HCT116 (cell line): ENCODE measurements at regions not wholly inside any gene's neighbourhood (a gene's known extent, or its start where the extent isn't known, plus 50 kb on each side); places are given as distances from the start of the nearest gene placed in this dataset.
"Not testable (repeated sequence)": the region's sequence is repeated elsewhere in the genome, so short reads cannot be mapped to it uniquely, and the experiment has no call there.

ENCODE experiments used
- ATAC-seq: fragments of 200-7000 bp; cut with Tn5 transposase; 2 replicates; pipeline ENCODE4 v1.9.1; 2020; ENCODE audit warnings: mild to moderate bottlenecking, moderate library complexity
- BruUV-seq: library from RNA; stranded (reverse); fragments of 400-500 nt; replicated peaks from 2 replicates; lab custom pipeline; 2021; lab: Mats Ljungman, UMichigan
- CTCF ChIA-PET: fragments of 300-600 bp; sonication (Branson Sonifier 250); formaldehyde crosslinking; loops from one replicate; lab custom pipeline; 2021; ENCODE audit warnings: antibody characterized with exemption; lab: Charles Lee
- POLR2A ChIA-PET: fragments of 300-600, 350-600 bp; sonication (Branson Sonifier 250); formaldehyde crosslinking; loops from one replicate; lab custom pipeline; 2021; ENCODE audit warnings: antibody characterized with exemption; lab: Charles Lee
- RAD21 ChIA-PET, 2 experiments: fragments of 300-600 bp; sonication (Branson Sonifier 250); formaldehyde crosslinking; loops; one replicate each; lab custom pipeline; 2023; ENCODE audit warnings: low total read pairs in 2 of 2; ENCODE audit not compliant: uncharacterized antibody in 2 of 2, unreplicated experiment in 2 of 2, low non-redundant PET in 1 of 2; lab: Charles Lee
- DNase-seq: peaks from one replicate; pipeline ENCODE4 v3.0.0-alpha.2; 2010; ENCODE audit warnings: low read depth, low spot score
- H2AFZ ChIP-seq: fragments of 200-600 bp; shearing (Covaris generic), sonication (generic); 2 replicates; pipeline ENCODE4 v1.6.1; 2017; ENCODE audit warnings: low read depth, mixed run types, mixed read lengths, antibody characterized with exemption, low read length; ENCODE audit not compliant: poor library complexity, severe bottlenecking
- H3K27ac ChIP-seq: 2 replicates; pipeline ENCODE4 v1.5.1; 2012; ENCODE audit warnings: low read depth, low read length
- H3K27me3 ChIP-seq: fragments of 200-600 bp; sonication (generic); 2 replicates; pipeline ENCODE4 v1.6.1; 2016; ENCODE audit warnings: mixed run types, low read length, mixed read lengths; ENCODE audit not compliant: insufficient read depth
- H3K36me3 ChIP-seq, 2 experiments: fragments of 200-500 bp in 1 of 2; fragments of 200-600 bp in 1 of 2; sonication (Bioruptor generic) in 1 of 2; sonication (generic) in 1 of 2; 2 replicates each; pipeline versions ENCODE4 v1.5.1 to v1.6.1; 2014 to 2016; ENCODE audit warnings: low read length in 2 of 2, inconsistent platforms in 1 of 2, mixed read lengths in 1 of 2, mixed run types in 1 of 2; ENCODE audit not compliant: insufficient read depth in 2 of 2, control insufficient read depth in 1 of 2
- H3K4me1 ChIP-seq, 2 experiments: fragments of 200-600 bp in 1 of 2; sonication (generic) in 1 of 2; 2 replicates each; pipeline versions ENCODE4 v1.5.1 to v1.6.1; 2012 to 2017; ENCODE audit warnings: low read length in 2 of 2, inconsistent platforms in 1 of 2, mild to moderate bottlenecking in 1 of 2, mixed read lengths in 1 of 2, mixed run types in 1 of 2, moderate library complexity in 1 of 2; ENCODE audit not compliant: insufficient read depth in 2 of 2, control insufficient read depth in 1 of 2
- H3K4me2 ChIP-seq: fragments of 200-600 bp; sonication (generic); 2 replicates; pipeline ENCODE4 v1.6.1; 2017; ENCODE audit warnings: mixed run types, low read length, mixed read lengths
- H3K4me3 ChIP-seq, 2 experiments: fragments of 200-600 bp in 1 of 2; sonication (generic) in 1 of 2; replicated peaks in 1 of 2; 2 replicates each; pipeline ENCODE4 v1.5.1; 2011 to 2016; ENCODE audit warnings: low read length in 2 of 2, control low read depth in 1 of 2, low read depth in 1 of 2, mild to moderate bottlenecking in 1 of 2, mixed read lengths in 1 of 2, mixed run types in 1 of 2
- H3K79me2 ChIP-seq: fragments of 200-600 bp; sonication (generic); 2 replicates; pipeline ENCODE4 v1.6.1; 2017; ENCODE audit warnings: mild to moderate bottlenecking, mixed run types, low read length, moderate library complexity, mixed read lengths; ENCODE audit not compliant: insufficient read depth
- H3K9ac ChIP-seq: fragments of 200-600 bp; sonication (generic); 2 replicates; pipeline ENCODE4 v1.6.1; 2016; ENCODE audit warnings: low read length, mixed read lengths
- H3K9me2 ChIP-seq: fragments of 200-600 bp; sonication (generic), shearing (Covaris generic); 2 replicates; pipeline ENCODE4 v1.6.1; 2017; ENCODE audit warnings: mixed run types, mild to moderate bottlenecking, moderate library complexity; ENCODE audit not compliant: insufficient read depth
- H3K9me3 ChIP-seq, 2 experiments: fragments of 200-500 bp in 1 of 2; fragments of 200-600 bp in 1 of 2; sonication (Bioruptor generic) in 1 of 2; sonication (generic) in 1 of 2; 2 replicates each; pipeline ENCODE4 v1.6.1; 2014 to 2017; ENCODE audit warnings: low read length in 2 of 2, mixed read lengths in 2 of 2, inconsistent platforms in 1 of 2, low read depth in 1 of 2, mild to moderate bottlenecking in 1 of 2, mixed run types in 1 of 2, moderate library complexity in 1 of 2; ENCODE audit not compliant: control insufficient read depth in 1 of 2, insufficient read depth in 1 of 2
- H4K20me1 ChIP-seq: fragments of 200-600 bp; sonication (generic), shearing (Covaris generic); 2 replicates; pipeline ENCODE4 v1.6.1; 2017; ENCODE audit warnings: mixed run types, mild to moderate bottlenecking, moderate library complexity; ENCODE audit not compliant: insufficient read depth
- CBX3 ChIP-seq: IDR thresholded peaks from 2 replicates; pipeline ENCODE4 v1.6.1; 2012; ENCODE audit warnings: low read depth
- EGR1 ChIP-seq: IDR thresholded peaks from 2 replicates; pipeline ENCODE4 v1.6.1; 2012; ENCODE audit warnings: low read depth
- EZH2 ChIP-seq: fragments of 200-600 bp; sonication (generic); IDR thresholded peaks from 2 replicates; pipeline ENCODE4 v1.6.1; 2017; ENCODE audit warnings: antibody characterized with exemption, mixed run types
- EZH2phosphoT487 ChIP-seq: fragments of 200-600 bp; IDR thresholded peaks from 2 replicates; pipeline ENCODE4 v1.6.1; 2018; ENCODE audit warnings: antibody characterized with exemption, borderline replicate concordance
- FOSL1 ChIP-seq: IDR thresholded peaks from 2 replicates; pipeline ENCODE4 v1.6.1; 2012; ENCODE audit warnings: low read depth
- JUND ChIP-seq: IDR thresholded peaks from 2 replicates; pipeline ENCODE4 v1.6.1; 2012
- SRF ChIP-seq: IDR thresholded peaks from 2 replicates; pipeline ENCODE4 v1.6.1; 2012; ENCODE audit warnings: low read depth
- ZFX ChIP-seq: fragments of 450-650 bp; IDR thresholded peaks from 2 replicates; pipeline ENCODE4 v1.6.1; 2017
- intact Hi-C: fragments of 100-400 bp; cut with micrococcal nuclease; formaldehyde crosslinking; loops from 2 replicates; pipeline ENCODE4 v1.10.0; 2022
- TF ChIP-seq, protein P1 (sequence below): IDR thresholded peaks from 2 replicates; pipeline ENCODE4 v1.6.1; 2012; ENCODE audit warnings: low read depth
- TF ChIP-seq, protein P2 (sequence below), 3 experiments: fragments of 200-600 bp in 1 of 3; sonication (generic) in 1 of 3; IDR thresholded peaks in 2 of 3; conservative IDR thresholded peaks in 1 of 3; 2 replicates each; pipeline ENCODE4 v1.5.1; 2012 to 2017; ENCODE audit warnings: low read depth in 2 of 3, low read length in 2 of 3, antibody characterized with exemption in 1 of 3, borderline replicate concordance in 1 of 3, control low read depth in 1 of 3, mild to moderate bottlenecking in 1 of 3, mixed read lengths in 1 of 3, mixed run types in 1 of 3, moderate library complexity in 1 of 3; ENCODE audit not compliant: insufficient read depth in 1 of 3

- CTCF ChIA-PET: no interaction called here
- H3K9ac ChIP-seq: no peak overlapping the region
- no peaks in the 10 kb centered on the region for H3K9me2 ChIP-seq
- H2AFZ ChIP-seq: no peak overlapping the region
- no peaks in the 10 kb centered on the region for H4K20me1 ChIP-seq
- no peaks in the 10 kb centered on the region for H3K27me3 ChIP-seq
- no peak overlapping the region for H3K27ac ChIP-seq
- no TSS peak for BruUV-seq
- intact Hi-C loops: no loop called here
- H3K4me1 ChIP-seq: no peaks in the 10 kb centered on the region
- POLR2A ChIA-PET: no interaction called here
- no peak for TF ChIP-seq CBX3
- TF ChIP-seq, all 23 proteins: peak for 0
- no peak overlapping the region for H3K4me3 ChIP-seq
- ATAC-seq (no peak), DNase-seq (no peak)
- H3K79me2 ChIP-seq: no peaks in the 10 kb centered on the region
- no peak overlapping the region for H3K4me2 ChIP-seq
- H3K9me3 ChIP-seq: no peaks in the 10 kb centered on the region
- RAD21 ChIA-PET: no interaction called here
- no peaks in the 10 kb centered on the region for H3K36me3 ChIP-seq
Observed at GRCh38 chr1:203559523-203559922, 65.6 kb downstream of the OPTC start.

- BruUV-seq, intact Hi-C loops: not testable (repeated sequence)
Observed at GRCh38 chr1:203561761-203562160, 64.9 kb upstream of the ATP2B4 start.

DNA sequence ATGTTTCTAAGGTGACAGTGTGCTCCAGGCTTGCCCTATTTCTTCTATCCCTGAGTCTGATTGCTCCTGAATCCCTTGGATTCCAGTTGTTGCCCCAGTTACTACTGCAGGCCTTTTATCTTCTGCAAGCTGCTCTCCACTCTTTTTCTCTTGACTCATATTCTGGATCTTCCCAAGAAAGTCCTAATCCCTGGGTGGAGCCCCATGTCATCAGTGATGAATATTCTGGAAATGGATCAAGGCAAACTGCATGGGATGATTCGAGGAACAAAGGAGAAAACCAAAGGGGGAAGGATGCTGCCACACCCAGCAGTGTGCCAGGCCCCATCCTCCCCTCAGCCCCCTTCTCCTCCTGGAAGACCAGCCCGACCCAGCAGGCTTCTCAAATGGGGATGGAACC is 63.3 kb upstream of the ATP2B4 start:
- no peak for DNase-seq
- no peaks in the 10 kb centered on the region for H3K36me3 ChIP-seq
- ChIA-PET POLR2A (interaction anchor here (0.7 kb wide), 1 partner anchor 1106 kb away, joined by 3 read pairs; no protein-coding TSS in a partner anchor), RAD21 (no interaction called here), CTCF (no interaction called here)
- no TSS peak for BruUV-seq
- no peaks in the 10 kb centered on the region for H3K79me2 ChIP-seq
- intact Hi-C loops: no loop called here
- H3K4me3 ChIP-seq: no peak overlapping the region
- no peak for ATAC-seq
- H3K9me3 ChIP-seq: no peaks in the 10 kb centered on the region
- no peaks in the 10 kb centered on the region for H3K9me2 ChIP-seq
- H3K27me3 ChIP-seq: no peaks in the 10 kb centered on the region
- H3K9ac ChIP-seq: no peak overlapping the region
- no peak overlapping the region for H2AFZ ChIP-seq
- no peak overlapping the region for H3K27ac ChIP-seq
- no peaks in the 10 kb centered on the region for H3K4me1 ChIP-seq
- H3K4me2 ChIP-seq: no peak overlapping the region
- no peaks in the 10 kb centered on the region for H4K20me1 ChIP-seq
- TF ChIP-seq, protein P1, sequence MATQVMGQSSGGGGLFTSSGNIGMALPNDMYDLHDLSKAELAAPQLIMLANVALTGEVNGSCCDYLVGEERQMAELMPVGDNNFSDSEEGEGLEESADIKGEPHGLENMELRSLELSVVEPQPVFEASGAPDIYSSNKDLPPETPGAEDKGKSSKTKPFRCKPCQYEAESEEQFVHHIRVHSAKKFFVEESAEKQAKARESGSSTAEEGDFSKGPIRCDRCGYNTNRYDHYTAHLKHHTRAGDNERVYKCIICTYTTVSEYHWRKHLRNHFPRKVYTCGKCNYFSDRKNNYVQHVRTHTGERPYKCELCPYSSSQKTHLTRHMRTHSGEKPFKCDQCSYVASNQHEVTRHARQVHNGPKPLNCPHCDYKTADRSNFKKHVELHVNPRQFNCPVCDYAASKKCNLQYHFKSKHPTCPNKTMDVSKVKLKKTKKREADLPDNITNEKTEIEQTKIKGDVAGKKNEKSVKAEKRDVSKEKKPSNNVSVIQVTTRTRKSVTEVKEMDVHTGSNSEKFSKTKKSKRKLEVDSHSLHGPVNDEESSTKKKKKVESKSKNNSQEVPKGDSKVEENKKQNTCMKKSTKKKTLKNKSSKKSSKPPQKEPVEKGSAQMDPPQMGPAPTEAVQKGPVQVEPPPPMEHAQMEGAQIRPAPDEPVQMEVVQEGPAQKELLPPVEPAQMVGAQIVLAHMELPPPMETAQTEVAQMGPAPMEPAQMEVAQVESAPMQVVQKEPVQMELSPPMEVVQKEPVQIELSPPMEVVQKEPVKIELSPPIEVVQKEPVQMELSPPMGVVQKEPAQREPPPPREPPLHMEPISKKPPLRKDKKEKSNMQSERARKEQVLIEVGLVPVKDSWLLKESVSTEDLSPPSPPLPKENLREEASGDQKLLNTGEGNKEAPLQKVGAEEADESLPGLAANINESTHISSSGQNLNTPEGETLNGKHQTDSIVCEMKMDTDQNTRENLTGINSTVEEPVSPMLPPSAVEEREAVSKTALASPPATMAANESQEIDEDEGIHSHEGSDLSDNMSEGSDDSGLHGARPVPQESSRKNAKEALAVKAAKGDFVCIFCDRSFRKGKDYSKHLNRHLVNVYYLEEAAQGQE: no peak
- TF ChIP-seq EGR1 (no peak), JUND (no peak), ZFX (no peak), FOSL1 (no peak), EZH2phosphoT487 (no peak), SRF (no peak), EZH2 (no peak)
- TF ChIP-seq, protein P2, sequence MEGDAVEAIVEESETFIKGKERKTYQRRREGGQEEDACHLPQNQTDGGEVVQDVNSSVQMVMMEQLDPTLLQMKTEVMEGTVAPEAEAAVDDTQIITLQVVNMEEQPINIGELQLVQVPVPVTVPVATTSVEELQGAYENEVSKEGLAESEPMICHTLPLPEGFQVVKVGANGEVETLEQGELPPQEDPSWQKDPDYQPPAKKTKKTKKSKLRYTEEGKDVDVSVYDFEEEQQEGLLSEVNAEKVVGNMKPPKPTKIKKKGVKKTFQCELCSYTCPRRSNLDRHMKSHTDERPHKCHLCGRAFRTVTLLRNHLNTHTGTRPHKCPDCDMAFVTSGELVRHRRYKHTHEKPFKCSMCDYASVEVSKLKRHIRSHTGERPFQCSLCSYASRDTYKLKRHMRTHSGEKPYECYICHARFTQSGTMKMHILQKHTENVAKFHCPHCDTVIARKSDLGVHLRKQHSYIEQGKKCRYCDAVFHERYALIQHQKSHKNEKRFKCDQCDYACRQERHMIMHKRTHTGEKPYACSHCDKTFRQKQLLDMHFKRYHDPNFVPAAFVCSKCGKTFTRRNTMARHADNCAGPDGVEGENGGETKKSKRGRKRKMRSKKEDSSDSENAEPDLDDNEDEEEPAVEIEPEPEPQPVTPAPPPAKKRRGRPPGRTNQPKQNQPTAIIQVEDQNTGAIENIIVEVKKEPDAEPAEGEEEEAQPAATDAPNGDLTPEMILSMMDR (IDR thresholded peaks at IDR 0.05 in 2 of 3, conservative IDR thresholded peaks at IDR 0.05 in 1 of 3; ENCODE audit: borderline replicate concordance in 1 of 3, insufficient read depth in 1 of 3, low read depth in 2 of 3, low read length in 2 of 3): no peak

More at GRCh38 chr1:203561761-203562160, 64.9 kb upstream of the ATP2B4 start:
- H3K4me1 ChIP-seq, H2AFZ ChIP-seq, H3K36me3 ChIP-seq, RAD21 ChIA-PET, H3K9ac ChIP-seq, H3K79me2 ChIP-seq, H4K20me1 ChIP-seq, H3K9me3 ChIP-seq, H3K4me2 ChIP-seq, CTCF ChIA-PET, ATAC-seq, H3K4me3 ChIP-seq, H3K27me3 ChIP-seq, H3K9me2 ChIP-seq, H3K27ac ChIP-seq, POLR2A ChIA-PET, DNase-seq: not testable (repeated sequence)
